PC-3 (cell line): ENCODE measurements at regions not wholly inside any gene's neighbourhood (a gene's known extent, or its start where the extent isn't known, plus 50 kb on each side); places are given as distances from the start of the nearest gene placed in this dataset.

Experiments used
- ATAC-seq: fragments of 200-7000 bp; cut with Tn5 transposase; 2 replicates; pipeline ENCODE4 v1.9.1; 2020; ENCODE audit warnings: mild to moderate bottlenecking, moderate library complexity
- BruUV-seq: library from RNA; stranded (reverse); fragments of 400-500 nt; replicated peaks from 2 replicates; lab custom pipeline; 2021; lab: Mats Ljungman, UMichigan
- CTCF ChIA-PET: fragments of 300-600 bp; sonication (Branson Sonifier 250); formaldehyde crosslinking; loops from one replicate; lab custom pipeline; 2022; ENCODE audit warnings: antibody characterized with exemption; lab: Charles Lee
- POLR2A ChIA-PET: fragments of 300-600 bp; sonication (Branson Sonifier 250); formaldehyde crosslinking; loops from one replicate; lab custom pipeline; 2022; ENCODE audit warnings: antibody characterized with exemption; ENCODE audit not compliant: unreplicated experiment; lab: Charles Lee
- DNase-seq: peaks from one replicate; pipeline ENCODE4 v3.0.0-alpha.2; 2015
- H2AFZ ChIP-seq: fragments of 300-600 bp; sonication (generic); 2 replicates; pipeline ENCODE4 v1.6.0; 2016; ENCODE audit warnings: antibody characterized with exemption, low read length
- H3F3A ChIP-seq: fragments of 300-600 bp; sonication (generic); one replicate; pipeline ENCODE4 v1.6.0; 2017; ENCODE audit warnings: antibody characterized with exemption, low read length, control low read depth, mild to moderate bottlenecking; ENCODE audit not compliant: unreplicated experiment
- H3K27ac ChIP-seq: fragments of 300-600 bp; sonication (generic); 2 replicates; pipeline ENCODE4 v1.5.1; 2016; ENCODE audit warnings: mild to moderate bottlenecking, low read length
- H3K27me3 ChIP-seq: fragments of 300-600 bp; sonication (generic); 2 replicates; pipeline ENCODE4 v1.6.1; 2016; ENCODE audit warnings: low read length, mixed read lengths
- H3K36me3 ChIP-seq: fragments of 300-600 bp; sonication (generic); 2 replicates; pipeline ENCODE4 v1.6.1; 2016; ENCODE audit warnings: low read depth, mixed run types, low read length, mixed read lengths
- H3K4me1 ChIP-seq: fragments of 300-600 bp; sonication (generic); 2 replicates; pipeline ENCODE4 v1.5.1; 2016; ENCODE audit warnings: low read length; ENCODE audit not compliant: insufficient read depth
- H3K4me2 ChIP-seq: fragments of 300-600 bp; sonication (generic); 2 replicates; pipeline ENCODE4 v1.6.0; 2016; ENCODE audit warnings: low read length
- H3K4me3 ChIP-seq: fragments of 300-600 bp; sonication (generic); 2 replicates; pipeline ENCODE4 v1.5.1; 2016; ENCODE audit warnings: mild to moderate bottlenecking, low read length, mixed read lengths
- H3K79me2 ChIP-seq: fragments of 300-600 bp; sonication (generic); 2 replicates; pipeline ENCODE4 v1.6.1; 2017; ENCODE audit warnings: low read length, mixed read lengths
- H3K9ac ChIP-seq: fragments of 300-600 bp; sonication (generic); 2 replicates; pipeline ENCODE4 v1.6.0; 2016; ENCODE audit warnings: mild to moderate bottlenecking, low read length
- H3K9me2 ChIP-seq: fragments of 300-600 bp; sonication (generic); replicated peaks from 2 replicates; pipeline ENCODE4 v1.6.1; 2016; ENCODE audit warnings: mixed run types, low read length, mixed read lengths
- H3K9me3 ChIP-seq: fragments of 300-600 bp; sonication (generic); 2 replicates; pipeline ENCODE4 v1.6.1; 2016; ENCODE audit warnings: low read length, mixed read lengths
- H4K20me1 ChIP-seq: fragments of 300-600 bp; sonication (generic); 2 replicates; pipeline ENCODE4 v1.6.1; 2016; ENCODE audit warnings: low read length, mixed read lengths
- CTCF ChIP-seq: fragments of 300-600 bp; sonication (generic); conservative IDR thresholded peaks from 2 replicates; pipeline ENCODE4 v1.5.1; 2017; ENCODE audit warnings: antibody characterized with exemption, low read depth, mild to moderate bottlenecking, low read length
- EZH2 ChIP-seq: fragments of 300-600 bp; sonication (generic); IDR thresholded peaks from one replicate; pipeline ENCODE4 v1.6.1; 2017; ENCODE audit warnings: antibody characterized with exemption, mild to moderate bottlenecking, low read length; ENCODE audit not compliant: unreplicated experiment
- EZH2phosphoT487 ChIP-seq: fragments of 300-600 bp; sonication (generic); IDR thresholded peaks from 2 replicates; pipeline ENCODE4 v1.6.1; 2018; ENCODE audit warnings: mild to moderate bottlenecking, antibody characterized with exemption, low read length, borderline replicate concordance
- intact Hi-C: fragments of 100-400 bp; cut with micrococcal nuclease; formaldehyde crosslinking; loops from 2 replicates; pipeline ENCODE4 v1.9.0; 2023

GRCh38 chrX:40177117-40177430, 79.3 kb upstream of the BCOR start:
- no peak for TF ChIP-seq EZH2phosphoT487
- TF ChIP-seq CTCF, result no peak
- no peak for TF ChIP-seq EZH2
- intact Hi-C loops, result loop anchor here (5.0 to 10.0 kb wide), 3 partner anchors 90 to 288 kb away; no protein-coding TSS in a partner anchor
- Histone ChIP-seq H3K27ac (no peak overlapping the region), H2AFZ (no peak overlapping the region), H3K36me3 (no peaks in the 10 kb centered on the region), H3K9ac (no peak overlapping the region), H3F3A (no peaks in the 10 kb centered on the region), H3K9me3 (no peaks in the 10 kb centered on the region), H3K4me3 (peak overlapping the region; percentile 69; the same call in 1 of the 2 replicates), H3K4me1 (peaks cover 37% of the 10 kb centered on the region), H4K20me1 (no peaks in the 10 kb centered on the region), H3K27me3 (no peaks in the 10 kb centered on the region), H3K4me2 (peak overlapping the region; percentile 94; the same call in 1 of the 2 replicates), H3K9me2 (no peaks in the 10 kb centered on the region), H3K79me2 (no peaks in the 10 kb centered on the region)
- ATAC-seq, result no peak
- no peak for DNase-seq
- ChIA-PET CTCF (no interaction called here), POLR2A (interaction anchor here (0.5 to 0.7 kb wide), 2 partner anchors 17 to 1193 kb away, joined by 4 to 5 read pairs; no protein-coding TSS in a partner anchor)
- BruUV-seq, result no TSS peak

- Histone ChIP-seq H3K4me2 (peak overlapping the region; percentile 94), H3K27me3 (no peaks in the 10 kb centered on the region), H3K36me3 (no peaks in the 10 kb centered on the region), H3K27ac (peak overlapping the region; percentile 55; the same call in 1 of the 2 replicates), H3F3A (no peaks in the 10 kb centered on the region), H3K4me3 (peak overlapping the region; percentile 69), H3K9me3 (no peaks in the 10 kb centered on the region), H3K9ac (peak overlapping the region; percentile 65), H3K79me2 (no peaks in the 10 kb centered on the region), H2AFZ (peak overlapping the region; percentile 79), H3K9me2 (no peaks in the 10 kb centered on the region), H3K4me1 (peaks cover 37% of the 10 kb centered on the region), H4K20me1 (no peaks in the 10 kb centered on the region)
- no peak for TF ChIP-seq CTCF
- CTCF ChIA-PET, result no interaction called here
- DNase-seq, result peak; percentile 18
- BruUV-seq, result no TSS peak
- ATAC-seq, result peak; percentile 6
- POLR2A ChIA-PET, result interaction anchor here (0.5 to 0.7 kb wide), 3 partner anchors 16 to 1193 kb away, joined by 4 to 5 read pairs (median 5); no protein-coding TSS in a partner anchor
- intact Hi-C loops, result loop anchor here (5.0 to 10.0 kb wide), 3 partner anchors 91 to 288 kb away; no protein-coding TSS in a partner anchor
Observed at GRCh38 chrX:40176351-40177116, 78.8 kb upstream of the BCOR start.
